WTC11 (cell line): ENCODE measurements at regions not wholly inside any gene's neighbourhood (a gene's known extent, or its start where the extent isn't known, plus 50 kb on each side); places are given as distances from the start of the nearest gene placed in this dataset.

ENCODE experiments used
- ATAC-seq: fragments of 200-7000 bp; cut with Tn5 transposase; 2 replicates; pipeline ENCODE4 v1.10.0; 2021; ENCODE audit warnings: mild to moderate bottlenecking, moderate library complexity
- CTCF ChIA-PET: fragments of 300-600 bp; sonication (Branson Sonifier 250); formaldehyde crosslinking; loops from one replicate; lab custom pipeline; 2021; ENCODE audit warnings: antibody characterized with exemption; lab: Charles Lee
- POLR2A ChIA-PET: fragments of 350-600 bp; sonication (Branson Sonifier 250); formaldehyde crosslinking; loops from one replicate; lab custom pipeline; 2021; ENCODE audit warnings: antibody characterized with exemption; lab: Charles Lee
- DNase-seq: peaks from one replicate; pipeline ENCODE4 v3.0.0; 2021; ENCODE audit warnings: low spot score
- H3K27ac Mint-ChIP-seq: 2 replicates; pipeline ENCODE4 v1.8.0; 2021; ENCODE audit warnings: mixed read lengths
- H3K27me3 Mint-ChIP-seq: 2 replicates; pipeline ENCODE4 v1.8.0; 2021; ENCODE audit warnings: low read depth, mild to moderate bottlenecking, moderate library complexity, mixed read lengths
- H3K36me3 Mint-ChIP-seq: 2 replicates; pipeline ENCODE4 v1.8.0; 2021; ENCODE audit warnings: mixed read lengths
- H3K4me1 Mint-ChIP-seq: 2 replicates; pipeline ENCODE4 v1.8.0; 2022; ENCODE audit warnings: mixed read lengths
- H3K4me3 Mint-ChIP-seq: 2 replicates; pipeline ENCODE4 v1.8.0; 2021; ENCODE audit warnings: mild to moderate bottlenecking, moderate library complexity, mixed read lengths
- H3K9me3 Mint-ChIP-seq: 2 replicates; pipeline ENCODE4 v1.8.0; 2021; ENCODE audit warnings: mixed read lengths
- ESRRA ChIP-seq: sonication (generic); formaldehyde crosslinking; IDR thresholded peaks from 2 replicates; pipeline ENCODE4 v1.8.1; 2022; ENCODE audit warnings: mild to moderate bottlenecking, missing genetic modification reagents, borderline replicate concordance
- FOXP4 ChIP-seq: sonication (generic); formaldehyde crosslinking; IDR thresholded peaks from 2 replicates; pipeline ENCODE4 v1.8.0; 2022; ENCODE audit warnings: mild to moderate bottlenecking, missing genetic modification reagents
- GABPB1 ChIP-seq: sonication (generic); formaldehyde crosslinking; IDR thresholded peaks from 2 replicates; pipeline ENCODE4 v1.8.1; 2023; ENCODE audit warnings: mild to moderate bottlenecking, missing genetic modification reagents
- JAZF1 ChIP-seq: fragments of 250-450 bp; sonication (Bioruptor Pico); IDR thresholded peaks from 2 replicates; pipeline ENCODE4 v1.9.0; 2021; ENCODE audit warnings: moderate library complexity, mild to moderate bottlenecking, inconsistent platforms
- MLX ChIP-seq: sonication (generic); formaldehyde crosslinking; IDR thresholded peaks from 2 replicates; pipeline ENCODE4 v1.8.1; 2023; ENCODE audit warnings: mild to moderate bottlenecking, missing genetic modification reagents, moderate library complexity
- RELA ChIP-seq: sonication (generic); formaldehyde crosslinking; IDR thresholded peaks from 2 replicates; pipeline ENCODE4 v1.8.1; 2022; ENCODE audit warnings: missing genetic modification reagents, mild to moderate bottlenecking, borderline replicate concordance
- SMAD3 ChIP-seq: sonication (generic); formaldehyde crosslinking; IDR thresholded peaks from 2 replicates; pipeline ENCODE4 v1.8.0; 2022; ENCODE audit warnings: missing genetic modification reagents, mild to moderate bottlenecking, borderline replicate concordance
- SMAD4 ChIP-seq: sonication (generic); formaldehyde crosslinking; IDR thresholded peaks from 2 replicates; pipeline ENCODE4 v1.8.0; 2022; ENCODE audit warnings: mild to moderate bottlenecking, missing genetic modification reagents
- TEAD4 ChIP-seq: sonication (generic); formaldehyde crosslinking; IDR thresholded peaks from 2 replicates; pipeline ENCODE4 v1.8.0; 2022; ENCODE audit warnings: mild to moderate bottlenecking, missing genetic modification reagents
- USF1 ChIP-seq: sonication (generic); formaldehyde crosslinking; IDR thresholded peaks from 2 replicates; pipeline ENCODE4 v1.8.0; 2022; ENCODE audit warnings: mild to moderate bottlenecking, missing genetic modification reagents
- ZMAT4 ChIP-seq: fragments of 250-450 bp; sonication (Bioruptor Pico); IDR thresholded peaks from 2 replicates; pipeline ENCODE4 v1.9.0; 2021; ENCODE audit warnings: mild to moderate bottlenecking
- ZNF219 ChIP-seq: sonication (generic); formaldehyde crosslinking; IDR thresholded peaks from 2 replicates; pipeline ENCODE4 v1.8.0; 2023; ENCODE audit warnings: missing genetic modification reagents, mild to moderate bottlenecking, borderline replicate concordance
- ZNF396 ChIP-seq: fragments of 250-450 bp; sonication (Bioruptor Pico); IDR thresholded peaks from 2 replicates; pipeline ENCODE4 v1.8.0; 2021; ENCODE audit warnings: mild to moderate bottlenecking, moderate library complexity, borderline replicate concordance
- TF ChIP-seq, protein P1 (sequence below): sonication (generic); formaldehyde crosslinking; IDR thresholded peaks from 2 replicates; pipeline ENCODE4 v1.8.1; 2022; ENCODE audit warnings: missing genetic modification reagents, borderline replicate concordance
- TF ChIP-seq, protein P2 (sequence below): sonication (generic); formaldehyde crosslinking; IDR thresholded peaks from 2 replicates; pipeline ENCODE4 v1.8.0; 2023; ENCODE audit warnings: missing genetic modification reagents
- TF ChIP-seq, protein P3 (sequence below): sonication (generic); formaldehyde crosslinking; IDR thresholded peaks from 2 replicates; pipeline ENCODE4 v1.8.1; 2023; ENCODE audit warnings: mild to moderate bottlenecking, missing genetic modification reagents
- TF ChIP-seq, protein P4 (sequence below): sonication (generic); formaldehyde crosslinking; IDR thresholded peaks from 2 replicates; pipeline ENCODE4 v1.8.1; 2022; ENCODE audit warnings: mild to moderate bottlenecking, moderate library complexity, missing genetic modification reagents

- Mint-ChIP-seq H3K9me3 (peaks cover 9% of the 10 kb centered on the region), H3K27me3 (no peaks in the 10 kb centered on the region), H3K4me3 (no peak overlapping the region), H3K36me3 (no peaks in the 10 kb centered on the region), H3K27ac (no peak overlapping the region), H3K4me1 (peaks cover 5% of the 10 kb centered on the region; the same call in 1 of the 2 replicates)
- CTCF ChIA-PET, result interaction anchor here (0.7 kb wide), 1 partner anchor 296 kb away, joined by 8 read pairs; no protein-coding TSS in a partner anchor
- ATAC-seq (no peak), DNase-seq (no peak)
- POLR2A ChIA-PET, result interaction anchor here (0.6 kb wide), 1 partner anchor 83 kb away, joined by 3 read pairs; no protein-coding TSS in a partner anchor
- TF ChIP-seq, protein P1, sequence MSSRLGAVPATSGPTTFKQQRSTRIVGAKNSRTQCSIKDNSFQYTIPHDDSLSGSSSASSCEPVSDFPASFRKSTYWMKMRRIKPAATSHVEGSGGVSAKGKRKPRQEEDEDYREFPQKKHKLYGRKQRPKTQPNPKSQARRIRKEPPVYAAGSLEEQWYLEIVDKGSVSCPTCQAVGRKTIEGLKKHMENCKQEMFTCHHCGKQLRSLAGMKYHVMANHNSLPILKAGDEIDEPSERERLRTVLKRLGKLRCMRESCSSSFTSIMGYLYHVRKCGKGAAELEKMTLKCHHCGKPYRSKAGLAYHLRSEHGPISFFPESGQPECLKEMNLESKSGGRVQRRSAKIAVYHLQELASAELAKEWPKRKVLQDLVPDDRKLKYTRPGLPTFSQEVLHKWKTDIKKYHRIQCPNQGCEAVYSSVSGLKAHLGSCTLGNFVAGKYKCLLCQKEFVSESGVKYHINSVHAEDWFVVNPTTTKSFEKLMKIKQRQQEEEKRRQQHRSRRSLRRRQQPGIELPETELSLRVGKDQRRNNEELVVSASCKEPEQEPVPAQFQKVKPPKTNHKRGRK (CRISPR knock-in tag), result no peak
- TF ChIP-seq, protein P2, sequence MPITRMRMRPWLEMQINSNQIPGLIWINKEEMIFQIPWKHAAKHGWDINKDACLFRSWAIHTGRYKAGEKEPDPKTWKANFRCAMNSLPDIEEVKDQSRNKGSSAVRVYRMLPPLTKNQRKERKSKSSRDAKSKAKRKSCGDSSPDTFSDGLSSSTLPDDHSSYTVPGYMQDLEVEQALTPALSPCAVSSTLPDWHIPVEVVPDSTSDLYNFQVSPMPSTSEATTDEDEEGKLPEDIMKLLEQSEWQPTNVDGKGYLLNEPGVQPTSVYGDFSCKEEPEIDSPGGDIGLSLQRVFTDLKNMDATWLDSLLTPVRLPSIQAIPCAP (CRISPR knock-in tag), result no peak
- TF ChIP-seq RELA (no peak), SMAD4 (CRISPR knock-in tag) (no peak), ZNF396 (CRISPR knock-in tag) (no peak), MLX (CRISPR knock-in tag) (no peak), SMAD3 (CRISPR knock-in tag) (no peak), ESRRA (no peak)
- TF ChIP-seq, all 79 proteins: peak for 0
Measured at GRCh38 chr6:156646496-156646895, 130.7 kb upstream of the ARID1B start.

GRCh38 chr6:156645097-156645496 lies 132.1 kb upstream of the ARID1B start:
- no peak for DNase-seq
- ChIA-PET CTCF (no interaction called here), POLR2A (no interaction called here)
- Mint-ChIP-seq H3K9me3 (peaks cover 8% of the 10 kb centered on the region), H3K36me3 (no peaks in the 10 kb centered on the region), H3K4me3 (no peak overlapping the region), H3K27ac (no peak overlapping the region), H3K4me1 (peaks cover 5% of the 10 kb centered on the region; the same call in 1 of the 2 replicates), H3K27me3 (no peaks in the 10 kb centered on the region)
- TF ChIP-seq, protein P3, sequence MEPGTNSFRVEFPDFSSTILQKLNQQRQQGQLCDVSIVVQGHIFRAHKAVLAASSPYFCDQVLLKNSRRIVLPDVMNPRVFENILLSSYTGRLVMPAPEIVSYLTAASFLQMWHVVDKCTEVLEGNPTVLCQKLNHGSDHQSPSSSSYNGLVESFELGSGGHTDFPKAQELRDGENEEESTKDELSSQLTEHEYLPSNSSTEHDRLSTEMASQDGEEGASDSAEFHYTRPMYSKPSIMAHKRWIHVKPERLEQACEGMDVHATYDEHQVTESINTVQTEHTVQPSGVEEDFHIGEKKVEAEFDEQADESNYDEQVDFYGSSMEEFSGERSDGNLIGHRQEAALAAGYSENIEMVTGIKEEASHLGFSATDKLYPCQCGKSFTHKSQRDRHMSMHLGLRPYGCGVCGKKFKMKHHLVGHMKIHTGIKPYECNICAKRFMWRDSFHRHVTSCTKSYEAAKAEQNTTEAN (CRISPR knock-in tag), result no peak
- TF ChIP-seq, protein P4, sequence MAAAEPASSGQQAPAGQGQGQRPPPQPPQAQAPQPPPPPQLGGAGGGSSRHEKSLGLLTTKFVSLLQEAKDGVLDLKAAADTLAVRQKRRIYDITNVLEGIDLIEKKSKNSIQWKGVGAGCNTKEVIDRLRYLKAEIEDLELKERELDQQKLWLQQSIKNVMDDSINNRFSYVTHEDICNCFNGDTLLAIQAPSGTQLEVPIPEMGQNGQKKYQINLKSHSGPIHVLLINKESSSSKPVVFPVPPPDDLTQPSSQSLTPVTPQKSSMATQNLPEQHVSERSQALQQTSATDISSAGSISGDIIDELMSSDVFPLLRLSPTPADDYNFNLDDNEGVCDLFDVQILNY (CRISPR knock-in tag), result no peak
- TF ChIP-seq GABPB1 (CRISPR knock-in tag) (no peak), USF1 (CRISPR knock-in tag) (no peak), ZMAT4 (no peak)
- ATAC-seq, result no peak

GRCh38 chr6:156639009-156639721 lies 138.0 kb upstream of the ARID1B start:
- ATAC-seq (no peak), DNase-seq (no peak)
- Mint-ChIP-seq H3K4me1 (no peaks in the 10 kb centered on the region), H3K4me3 (no peak overlapping the region), H3K27ac (no peak overlapping the region), H3K9me3 (peaks cover 8% of the 10 kb centered on the region), H3K27me3 (no peaks in the 10 kb centered on the region), H3K36me3 (no peaks in the 10 kb centered on the region)
- CTCF ChIA-PET, result no interaction called here
- TF ChIP-seq, protein P1 (CRISPR knock-in tag), result no peak
- TF ChIP-seq ZNF219 (CRISPR knock-in tag) (no peak), JAZF1 (CRISPR knock-in tag) (no peak), FOXP4 (CRISPR knock-in tag) (no peak), TEAD4 (CRISPR knock-in tag) (no peak)
- POLR2A ChIA-PET, result no interaction called here
